ENCODE measurements at regions not wholly inside any gene's neighbourhood (a gene's known extent, or its start where the extent isn't known, plus 50 kb on each side); places are given as distances from the start of the nearest gene placed in this dataset.
"Not testable (repeated sequence)": the region's sequence is repeated elsewhere in the genome, so short reads cannot be mapped to it uniquely, and the experiment has no call there.

DNA sequence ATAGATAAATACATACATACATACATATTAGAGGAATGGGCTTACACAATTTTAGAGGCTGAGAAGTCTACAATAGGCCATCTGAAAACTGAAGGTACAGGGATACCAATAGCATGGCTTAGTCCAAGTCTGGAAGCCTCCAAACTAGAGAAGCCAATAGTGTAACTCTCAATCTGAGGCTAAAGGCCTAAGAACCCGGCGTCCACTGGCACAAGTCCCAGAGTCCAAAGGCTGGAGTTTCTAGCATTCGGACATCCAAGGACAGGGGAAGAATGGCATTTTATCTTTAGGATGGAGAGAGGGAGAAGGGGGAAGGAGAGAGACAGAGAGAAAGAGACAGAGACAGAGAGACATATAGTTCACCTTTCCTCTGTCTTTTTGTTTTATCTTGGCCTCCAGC is 63.7 kb upstream of the SYT4 start:
- no peaks in the 10 kb centered on the region for H3K36me3 ChIP-seq (ENCODE audit: control insufficient read depth in 2 of 2, insufficient read depth in 2 of 2, low read length in 1 of 2)
- no peak overlapping the region for H3K4me3 ChIP-seq (ENCODE audit: low read depth in 1 of 2, low read length in 2 of 2)
- no peaks in the 10 kb centered on the region for H3K27me3 ChIP-seq (ENCODE audit: control insufficient read depth in 1 of 2, insufficient read depth in 2 of 2, low read length in 2 of 2)
- no peaks in the 10 kb centered on the region for H3K9me3 ChIP-seq (ENCODE audit: control insufficient read depth in 2 of 2, insufficient read depth in 1 of 2, low read depth in 1 of 2, low read length in 1 of 2)
- H3K27ac ChIP-seq (ENCODE audit: low read depth in 2 of 2, low read length in 1 of 2): no peak overlapping the region
- 84 to 85% methylated on average over 3 of the region's 3 CpGs for WGBS, 2 donors
- no peaks in the 10 kb centered on the region for H3K4me1 ChIP-seq (ENCODE audit: control insufficient read depth in 2 of 2, insufficient read depth in 2 of 2, low read length in 1 of 2)

- H3K4me3 ChIP-seq (ENCODE audit: low read depth in 1 of 2, low read length in 2 of 2): no peak overlapping the region
- H3K9me3 ChIP-seq (ENCODE audit: control insufficient read depth in 2 of 2, insufficient read depth in 1 of 2, low read depth in 1 of 2, low read length in 1 of 2): no peaks in the 10 kb centered on the region
- H3K36me3 ChIP-seq (ENCODE audit: control insufficient read depth in 2 of 2, insufficient read depth in 2 of 2, low read length in 1 of 2): no peaks in the 10 kb centered on the region
- no peaks in the 10 kb centered on the region for H3K4me1 ChIP-seq (ENCODE audit: control insufficient read depth in 2 of 2, insufficient read depth in 2 of 2, low read length in 1 of 2)
- no peaks in the 10 kb centered on the region for H3K27me3 ChIP-seq (ENCODE audit: control insufficient read depth in 1 of 2, insufficient read depth in 2 of 2, low read length in 2 of 2)
- no peak overlapping the region for H3K27ac ChIP-seq (ENCODE audit: low read depth in 2 of 2, low read length in 1 of 2)
- 86 to 88% methylated on average over 1 of the region's 1 CpG for WGBS, 2 donors
Observed at GRCh38 chr18:43350176-43350575, 72.9 kb upstream of the SYT4 start.

- Histone ChIP-seq H3K27ac (ENCODE audit: low read depth in 2 of 2, low read length in 1 of 2) (no peak overlapping the region), H3K9me3 (ENCODE audit: control insufficient read depth in 2 of 2, insufficient read depth in 1 of 2, low read depth in 1 of 2, low read length in 1 of 2) (peaks cover 0 to 4% of the 10 kb centered on the region in 2 donors), H3K4me1 (ENCODE audit: control insufficient read depth in 2 of 2, insufficient read depth in 2 of 2, low read length in 1 of 2) (no peaks in the 10 kb centered on the region), H3K4me3 (ENCODE audit: low read depth in 1 of 2, low read length in 2 of 2) (no peak overlapping the region), H3K27me3 (ENCODE audit: control insufficient read depth in 1 of 2, insufficient read depth in 2 of 2, low read length in 2 of 2) (no peaks in the 10 kb centered on the region), H3K36me3 (ENCODE audit: control insufficient read depth in 2 of 2, insufficient read depth in 2 of 2, low read length in 1 of 2) (no peaks in the 10 kb centered on the region)
Observed at GRCh38 chr18:43364535-43364934, 87.2 kb upstream of the SYT4 start.

DNA sequence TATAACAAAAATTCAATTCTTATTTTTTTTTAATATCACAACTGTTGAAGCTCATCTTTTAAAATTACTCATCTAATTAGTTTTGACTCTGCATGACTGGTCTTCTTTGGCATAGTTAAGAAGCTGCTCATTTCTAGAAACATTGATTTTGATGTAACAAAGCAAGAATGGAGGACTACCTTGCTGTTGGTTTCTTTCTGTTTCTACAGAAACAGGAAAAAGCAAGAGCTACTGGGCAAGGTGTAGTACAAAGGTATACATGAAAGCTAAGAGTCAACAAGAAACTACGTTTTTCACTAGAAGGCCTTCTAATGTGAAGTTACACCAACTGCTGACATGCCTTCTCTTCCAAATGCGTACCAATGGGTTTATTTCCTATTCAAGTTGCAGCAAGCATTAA is 90.6 kb upstream of the SYT4 start:
- no peaks in the 10 kb centered on the region for H3K36me3 ChIP-seq (ENCODE audit: control insufficient read depth in 2 of 2, insufficient read depth in 2 of 2, low read length in 1 of 2)
- no peaks in the 10 kb centered on the region for H3K9me3 ChIP-seq (ENCODE audit: control insufficient read depth in 2 of 2, insufficient read depth in 1 of 2, low read depth in 1 of 2, low read length in 1 of 2)
- H3K27me3 ChIP-seq (ENCODE audit: control insufficient read depth in 1 of 2, insufficient read depth in 2 of 2, low read length in 2 of 2): no peaks in the 10 kb centered on the region
- no peak overlapping the region for H3K27ac ChIP-seq (ENCODE audit: low read depth in 2 of 2, low read length in 1 of 2)
- 54 to 63% methylated on average over 2 of the region's 2 CpGs for WGBS, 2 donors
- no peaks in the 10 kb centered on the region for H3K4me1 ChIP-seq (ENCODE audit: control insufficient read depth in 2 of 2, insufficient read depth in 2 of 2, low read length in 1 of 2)
- H3K4me3 ChIP-seq (ENCODE audit: low read depth in 1 of 2, low read length in 2 of 2): no peak overlapping the region

GRCh38 chr18:43369311-43369710 is 92.0 kb upstream of the SYT4 start:
- H3K36me3 ChIP-seq (ENCODE audit: control insufficient read depth in 2 of 2, insufficient read depth in 2 of 2, low read length in 1 of 2); H3K4me3 ChIP-seq (ENCODE audit: low read depth in 1 of 2, low read length in 2 of 2); H3K4me1 ChIP-seq (ENCODE audit: control insufficient read depth in 2 of 2, insufficient read depth in 2 of 2, low read length in 1 of 2); H3K9me3 ChIP-seq (ENCODE audit: control insufficient read depth in 2 of 2, insufficient read depth in 1 of 2, low read depth in 1 of 2, low read length in 1 of 2); H3K27ac ChIP-seq (ENCODE audit: low read depth in 2 of 2, low read length in 1 of 2); H3K27me3 ChIP-seq (ENCODE audit: control insufficient read depth in 1 of 2, insufficient read depth in 2 of 2, low read length in 2 of 2): not testable (repeated sequence)
- 89 to 94% methylated on average over 5 of the region's 5 CpGs for WGBS, 2 donors

DNA sequence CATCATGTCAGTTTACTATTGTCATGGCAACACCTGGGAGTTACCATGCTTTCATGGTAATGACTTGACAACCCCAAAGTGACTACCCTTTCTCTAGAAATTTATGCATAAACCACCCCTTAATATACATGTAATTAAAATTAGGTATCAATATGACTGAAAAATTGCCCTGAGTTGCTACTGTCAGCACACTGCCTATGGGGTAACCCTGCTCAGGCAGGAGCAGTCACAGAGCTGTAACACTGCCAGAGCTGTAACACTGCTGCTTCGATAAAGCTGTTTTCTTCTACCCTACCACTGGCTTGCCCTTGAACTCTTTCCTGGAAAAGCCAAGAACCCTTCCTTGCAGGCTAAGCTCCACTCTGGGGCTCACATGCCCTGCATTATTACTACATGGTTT is 95.5 kb upstream of the SYT4 start:
- Histone ChIP-seq H3K4me3 (ENCODE audit: low read depth in 1 of 2, low read length in 2 of 2) (no peak overlapping the region), H3K9me3 (ENCODE audit: control insufficient read depth in 2 of 2, insufficient read depth in 1 of 2, low read depth in 1 of 2, low read length in 1 of 2) (no peaks in the 10 kb centered on the region), H3K4me1 (ENCODE audit: control insufficient read depth in 2 of 2, insufficient read depth in 2 of 2, low read length in 1 of 2) (no peaks in the 10 kb centered on the region), H3K27ac (ENCODE audit: low read depth in 2 of 2, low read length in 1 of 2) (no peak overlapping the region), H3K36me3 (ENCODE audit: control insufficient read depth in 2 of 2, insufficient read depth in 2 of 2, low read length in 1 of 2) (no peaks in the 10 kb centered on the region), H3K27me3 (ENCODE audit: control insufficient read depth in 1 of 2, insufficient read depth in 2 of 2, low read length in 2 of 2) (no peaks in the 10 kb centered on the region)
- WGBS, 2 donors: 63 to 71% methylated on average over 1 of the region's 1 CpG

DNA sequence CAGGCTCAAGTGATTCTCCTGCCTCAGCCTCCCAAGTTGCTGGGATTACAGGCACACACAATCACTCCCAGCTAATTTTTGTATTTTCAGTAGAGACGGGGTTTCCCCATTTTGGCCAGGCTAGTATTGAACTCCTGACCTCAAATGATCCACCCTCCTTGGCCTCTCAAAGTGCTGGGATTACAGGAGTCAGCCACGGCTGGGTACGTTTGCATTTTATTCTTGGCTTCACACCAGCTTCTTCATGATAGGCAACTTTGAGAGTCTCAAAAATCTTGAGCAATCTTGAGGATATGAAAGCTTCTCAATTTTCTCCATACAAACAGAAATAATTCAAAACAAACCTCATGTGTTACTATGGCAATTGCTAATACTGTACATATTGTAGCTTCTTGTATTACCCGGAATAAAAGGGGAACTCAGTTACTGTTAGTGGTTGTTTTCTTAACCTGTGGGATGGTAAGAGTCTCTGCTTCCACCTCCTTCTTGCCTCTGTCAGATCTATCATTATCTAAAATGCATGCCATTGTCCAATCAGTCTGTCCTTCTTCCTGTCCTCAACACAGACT is 102.9 kb upstream of the SYT4 start:
- WGBS, 2 donors: 52 to 63% methylated on average over 4 of the region's 4 CpGs
- no peaks in the 10 kb centered on the region for H3K9me3 ChIP-seq (ENCODE audit: control insufficient read depth in 2 of 2, insufficient read depth in 1 of 2, low read depth in 1 of 2, low read length in 1 of 2)

DNA sequence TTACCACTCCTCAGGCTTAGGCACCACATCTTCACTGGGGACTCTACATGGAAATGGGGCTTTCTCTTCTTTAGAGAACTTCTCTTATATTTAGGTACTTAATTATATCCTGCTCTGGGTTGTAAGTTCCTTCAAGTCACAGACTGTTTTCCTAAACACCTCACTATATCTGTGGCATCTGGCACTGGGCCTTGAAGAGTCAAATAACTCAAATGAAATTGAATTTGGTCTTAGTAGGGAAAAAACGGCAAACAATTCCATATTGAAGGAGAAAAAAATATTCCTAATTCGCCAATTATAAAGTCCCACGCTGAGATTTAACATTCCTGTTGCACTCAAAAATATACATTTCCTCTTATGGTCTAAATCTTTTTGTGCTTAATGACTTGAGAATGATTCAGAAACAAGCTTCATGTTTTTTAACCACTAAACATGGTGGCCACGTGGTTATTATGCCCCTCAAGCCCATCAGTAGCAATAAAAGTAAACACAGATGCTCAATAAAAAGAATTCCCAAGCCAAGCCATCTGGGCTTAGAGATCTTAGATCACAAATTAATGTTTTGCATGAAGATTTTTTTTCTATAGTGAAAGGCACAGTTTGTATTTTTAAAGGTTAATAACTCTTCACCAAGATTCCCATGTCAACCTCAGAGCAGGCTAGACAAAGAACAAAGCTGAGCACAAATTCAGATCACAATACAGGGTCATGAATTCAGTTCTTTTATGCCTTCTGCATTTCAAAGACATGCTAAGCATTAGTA is 105.5 kb upstream of the SYT4 start:
- WGBS, 2 donors: 69% methylated on average over 4 of the region's 4 CpGs
- no peaks in the 10 kb centered on the region for H3K27me3 ChIP-seq (ENCODE audit: control insufficient read depth in 1 of 2, insufficient read depth in 2 of 2, low read length in 2 of 2)
- H3K36me3 ChIP-seq (ENCODE audit: control insufficient read depth in 2 of 2, insufficient read depth in 2 of 2, low read length in 1 of 2): no peaks in the 10 kb centered on the region
- H3K4me1 ChIP-seq (ENCODE audit: control insufficient read depth in 2 of 2, insufficient read depth in 2 of 2, low read length in 1 of 2): no peaks in the 10 kb centered on the region
- H3K9me3 ChIP-seq (ENCODE audit: control insufficient read depth in 2 of 2, insufficient read depth in 1 of 2, low read depth in 1 of 2, low read length in 1 of 2): no peaks in the 10 kb centered on the region
- no peak overlapping the region for H3K4me3 ChIP-seq (ENCODE audit: low read depth in 1 of 2, low read length in 2 of 2)
- H3K27ac ChIP-seq (ENCODE audit: low read depth in 2 of 2, low read length in 1 of 2): no peak overlapping the region

More for the DNA sequence above, 102.9 kb upstream of the SYT4 start:
- Histone ChIP-seq H3K4me1 (ENCODE audit: control insufficient read depth in 2 of 2, insufficient read depth in 2 of 2, low read length in 1 of 2) (no peaks in the 10 kb centered on the region), H3K27ac (ENCODE audit: low read depth in 2 of 2, low read length in 1 of 2) (no peak overlapping the region), H3K4me3 (ENCODE audit: low read depth in 1 of 2, low read length in 2 of 2) (no peak overlapping the region), H3K36me3 (ENCODE audit: control insufficient read depth in 2 of 2, insufficient read depth in 2 of 2, low read length in 1 of 2) (no peaks in the 10 kb centered on the region), H3K27me3 (ENCODE audit: control insufficient read depth in 1 of 2, insufficient read depth in 2 of 2, low read length in 2 of 2) (no peaks in the 10 kb centered on the region)

DNA sequence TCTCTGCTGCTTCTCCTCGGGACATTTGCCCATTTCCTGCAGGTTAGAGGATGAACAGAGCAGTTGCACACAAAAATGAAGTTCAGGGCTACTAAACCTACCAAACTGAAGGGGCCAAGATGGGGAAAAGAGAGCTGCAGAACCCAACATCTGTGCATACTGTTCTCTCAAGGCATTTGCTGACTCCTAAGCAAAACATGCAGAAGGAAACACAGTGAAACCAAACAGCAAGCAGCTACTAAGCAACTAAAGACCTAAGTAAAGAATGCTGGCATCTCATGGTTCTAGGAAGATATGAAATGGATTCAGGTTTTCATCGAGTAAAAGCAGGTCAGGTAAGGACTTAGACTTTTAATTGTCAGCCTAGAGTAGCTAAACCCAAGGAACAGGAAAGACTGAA is 111.9 kb upstream of the SYT4 start:
- Histone ChIP-seq H3K4me3 (ENCODE audit: low read depth in 1 of 2, low read length in 2 of 2) (no peak overlapping the region), H3K36me3 (ENCODE audit: control insufficient read depth in 2 of 2, insufficient read depth in 2 of 2, low read length in 1 of 2) (no peaks in the 10 kb centered on the region), H3K4me1 (ENCODE audit: control insufficient read depth in 2 of 2, insufficient read depth in 2 of 2, low read length in 1 of 2) (no peaks in the 10 kb centered on the region), H3K27me3 (ENCODE audit: control insufficient read depth in 1 of 2, insufficient read depth in 2 of 2, low read length in 2 of 2) (no peaks in the 10 kb centered on the region), H3K27ac (ENCODE audit: low read depth in 2 of 2, low read length in 1 of 2) (no peak overlapping the region), H3K9me3 (ENCODE audit: control insufficient read depth in 2 of 2, insufficient read depth in 1 of 2, low read depth in 1 of 2, low read length in 1 of 2) (no peaks in the 10 kb centered on the region)
- 30 to 48% methylated on average over 2 of the region's 2 CpGs for WGBS, 2 donors

GRCh38 chr18:43392168-43392567 is 114.9 kb upstream of the SYT4 start:
- Histone ChIP-seq H3K27ac (ENCODE audit: low read depth in 2 of 2, low read length in 1 of 2) (no peak overlapping the region), H3K4me3 (ENCODE audit: low read depth in 1 of 2, low read length in 2 of 2) (no peak overlapping the region), H3K36me3 (ENCODE audit: control insufficient read depth in 2 of 2, insufficient read depth in 2 of 2, low read length in 1 of 2) (no peaks in the 10 kb centered on the region), H3K9me3 (ENCODE audit: control insufficient read depth in 2 of 2, insufficient read depth in 1 of 2, low read depth in 1 of 2, low read length in 1 of 2) (no peaks in the 10 kb centered on the region), H3K4me1 (ENCODE audit: control insufficient read depth in 2 of 2, insufficient read depth in 2 of 2, low read length in 1 of 2) (no peaks in the 10 kb centered on the region), H3K27me3 (ENCODE audit: control insufficient read depth in 1 of 2, insufficient read depth in 2 of 2, low read length in 2 of 2) (no peaks in the 10 kb centered on the region)
- WGBS, 2 donors: 69 to 75% methylated on average over 3 of the region's 3 CpGs
